ENCODE measurements at regions not wholly inside any gene's neighbourhood (a gene's known extent, or its start where the extent isn't known, plus 50 kb on each side); places are given as distances from the start of the nearest gene placed in this dataset.

GRCh38 chr15:77839456-77839855 is 206.7 kb upstream of the LINGO1 start:
- no peaks in the 10 kb centered on the region for H3K27me3 ChIP-seq
- no peak for TF ChIP-seq CTCF (IDR thresholded peaks at IDR 0.05; ENCODE audit: low read depth, low read length)
- no peak for DNase-seq
- no peaks in the 10 kb centered on the region for H3K9me3 ChIP-seq
- no peak overlapping the region for H3K4me3 ChIP-seq (ENCODE audit: low read depth, low read length)
- H3K4me1 ChIP-seq: no peaks in the 10 kb centered on the region
- no peaks in the 10 kb centered on the region for H3K36me3 ChIP-seq

- Histone ChIP-seq H3K36me3 (no peaks in the 10 kb centered on the region), H3K9me3 (no peaks in the 10 kb centered on the region), H3K27me3 (no peaks in the 10 kb centered on the region), H3K4me1 (no peaks in the 10 kb centered on the region), H3K4me3 (ENCODE audit: low read depth, low read length) (no peak overlapping the region)
- TF ChIP-seq CTCF (IDR thresholded peaks at IDR 0.05; ENCODE audit: low read depth, low read length): no peak
- DNase-seq: no peak
These were observed 205.9 kb upstream of the LINGO1 start for GRCh38 chr15:77838595-77838994.

- no peaks in the 10 kb centered on the region for H3K27me3 ChIP-seq
- H3K9me3 ChIP-seq: no peaks in the 10 kb centered on the region
- H3K4me3 ChIP-seq (ENCODE audit: low read depth, low read length): no peak overlapping the region
- DNase-seq: no peak
- no peaks in the 10 kb centered on the region for H3K36me3 ChIP-seq
- no peaks in the 10 kb centered on the region for H3K4me1 ChIP-seq
- TF ChIP-seq CTCF (IDR thresholded peaks at IDR 0.05; ENCODE audit: low read depth, low read length): no peak
These were observed 205.3 kb upstream of the LINGO1 start for GRCh38 chr15:77838061-77838460.

- H3K27me3 ChIP-seq: no peaks in the 10 kb centered on the region
- TF ChIP-seq CTCF (IDR thresholded peaks at IDR 0.05; ENCODE audit: low read depth, low read length): no peak
- H3K9me3 ChIP-seq: no peaks in the 10 kb centered on the region
- H3K36me3 ChIP-seq: no peaks in the 10 kb centered on the region
- DNase-seq: no peak
- H3K4me3 ChIP-seq (ENCODE audit: low read depth, low read length): no peak overlapping the region
- H3K4me1 ChIP-seq: no peaks in the 10 kb centered on the region
These were observed 204.9 kb upstream of the LINGO1 start for GRCh38 chr15:77837649-77838025.

GRCh38 chr15:77836906-77837648 is 204.4 kb upstream of the LINGO1 start:
- Histone ChIP-seq H3K4me3 (ENCODE audit: low read depth, low read length) (no peak overlapping the region), H3K9me3 (no peaks in the 10 kb centered on the region), H3K4me1 (no peaks in the 10 kb centered on the region), H3K36me3 (no peaks in the 10 kb centered on the region), H3K27me3 (no peaks in the 10 kb centered on the region)
- no peak for DNase-seq
- TF ChIP-seq CTCF (IDR thresholded peaks at IDR 0.05; ENCODE audit: low read depth, low read length): no peak

- H3K4me1 ChIP-seq: no peaks in the 10 kb centered on the region
- no peaks in the 10 kb centered on the region for H3K36me3 ChIP-seq
- H3K9me3 ChIP-seq: no peaks in the 10 kb centered on the region
- no peak; the same call in 1 of the 2 replicates for TF ChIP-seq CTCF (IDR thresholded peaks at IDR 0.05; ENCODE audit: low read depth, low read length)
- H3K27me3 ChIP-seq: no peaks in the 10 kb centered on the region
- no peak overlapping the region for H3K4me3 ChIP-seq (ENCODE audit: low read depth, low read length)
- DNase-seq: peak; percentile 48
These were observed 203.5 kb upstream of the LINGO1 start for GRCh38 chr15:77836121-77836692.

Data from BE2C (cell line).